Sciatic nerve (tissue), 2 donors: ENCODE measurements at regions not wholly inside any gene's neighbourhood (a gene's known extent, or its start where the extent isn't known, plus 50 kb on each side); places are given as distances from the start of the nearest gene placed in this dataset.
"Not testable (repeated sequence)": the region's sequence is repeated elsewhere in the genome, so short reads cannot be mapped to it uniquely, and the experiment has no call there.

Experiments
- ATAC-seq: fragments of 200-7000 bp; cut with Tn5 transposase; one replicate; pipeline ENCODE4 v1.9.1; 2020; ENCODE audit warnings: mild to moderate bottlenecking, moderate library complexity
- DNase-seq: peaks from one replicate; pipeline ENCODE4 v3.0.0-alpha.2; 2020; ENCODE audit warnings: low spot score
- intact Hi-C: fragments of 100-400 bp; cut with DNase I; formaldehyde crosslinking; loops from one replicate; pipeline ENCODE4 v1.14.2; 2022
- donor health status: DM: no; HTN: no; CAD: no.
- donor health status: DM: no; HTN: no; CAD: no.

- ATAC-seq, intact Hi-C loops, DNase-seq: not testable (repeated sequence)
Measured at GRCh38 chr2:76697439-76697838, 824.7 kb downstream of the LRRTM4 start.

GRCh38 chr2:76692908-76693307, 829.3 kb downstream of the LRRTM4 start:
- intact Hi-C loops, result no loop called here
- DNase-seq (no peak), ATAC-seq (no peak)

GRCh38 chr2:76688732-76689131, 833.4 kb downstream of the LRRTM4 start:
- DNase-seq (no peak), ATAC-seq (no peak)
- intact Hi-C loops, result no loop called here

- DNase-seq (no peak), ATAC-seq (no peak)
- intact Hi-C loops, result no loop called here
Measured at GRCh38 chr2:76687923-76688322, 834.3 kb downstream of the LRRTM4 start.

GRCh38 chr2:76684756-76685155, 837.4 kb downstream of the LRRTM4 start:
- intact Hi-C loops, result no loop called here
- ATAC-seq (no peak), DNase-seq (no peak)

- intact Hi-C loops, result no loop called here
- DNase-seq (no peak), ATAC-seq (no peak)
Measured at GRCh38 chr2:76679025-76679396, 843.2 kb downstream of the LRRTM4 start.

GRCh38 chr2:76678383-76679024, 843.7 kb downstream of the LRRTM4 start:
- intact Hi-C loops, result no loop called here
- no peak for DNase-seq
- no peak for ATAC-seq

GRCh38 chr2:76675212-76675611, 847.0 kb downstream of the LRRTM4 start:
- intact Hi-C loops, result no loop called here
- ATAC-seq (no peak), DNase-seq (no peak)

- DNase-seq (no peak), ATAC-seq (no peak)
- intact Hi-C loops, result no loop called here
Measured at GRCh38 chr2:76672798-76673197, 849.4 kb downstream of the LRRTM4 start.

- DNase-seq, result no peak
- no peak for ATAC-seq
- intact Hi-C loops, result no loop called here
Measured at GRCh38 chr2:76669966-76670465, 852.2 kb downstream of the LRRTM4 start.

GRCh38 chr2:76668279-76668678, 853.9 kb downstream of the LRRTM4 start:
- intact Hi-C loops, result no loop called here
- no peak for ATAC-seq
- no peak for DNase-seq

- ATAC-seq (no peak), DNase-seq (no peak)
- intact Hi-C loops, result no loop called here
Measured at GRCh38 chr2:76667821-76668271, 854.3 kb downstream of the LRRTM4 start.

GRCh38 chr2:76642129-76642528, 880.0 kb downstream of the LRRTM4 start:
- DNase-seq (no peak), ATAC-seq (no peak)
- intact Hi-C loops, result no loop called here

GRCh38 chr2:76641506-76641905, 880.7 kb downstream of the LRRTM4 start:
- intact Hi-C loops, result no loop called here
- ATAC-seq, result no peak
- DNase-seq, result no peak

- no peak for DNase-seq
- intact Hi-C loops, result no loop called here
- ATAC-seq, result no peak
Measured at GRCh38 chr2:76640905-76641304, 881.3 kb downstream of the LRRTM4 start.

- intact Hi-C loops, result no loop called here
- ATAC-seq (no peak), DNase-seq (no peak)
Measured at GRCh38 chr2:76639171-76639680, 883.0 kb downstream of the LRRTM4 start.

- no peak for ATAC-seq
- no peak for DNase-seq
- intact Hi-C loops, result no loop called here
Measured at GRCh38 chr2:76633276-76633921, 888.8 kb downstream of the LRRTM4 start.

GRCh38 chr2:76625101-76625500, 897.1 kb downstream of the LRRTM4 start:
- ATAC-seq, result no peak
- intact Hi-C loops, result no loop called here
- DNase-seq, result no peak

- no peak for ATAC-seq
- intact Hi-C loops, result no loop called here
- DNase-seq, result no peak
Measured at GRCh38 chr2:76613330-76613729, 902.6 kb upstream of the GCFC2 start.

GRCh38 chr2:76612764-76613163, 902.0 kb upstream of the GCFC2 start:
- intact Hi-C loops, result no loop called here
- ATAC-seq (no peak), DNase-seq (no peak)

GRCh38 chr2:76610451-76610850, 899.7 kb upstream of the GCFC2 start:
- no peak for DNase-seq

More at GRCh38 chr2:76610451-76610850, 899.7 kb upstream of the GCFC2 start:
- no peak for ATAC-seq
- intact Hi-C loops, result no loop called here
